PC-3 (cell line): ENCODE measurements at regions not wholly inside any gene's neighbourhood (a gene's known extent, or its start where the extent isn't known, plus 50 kb on each side); places are given as distances from the start of the nearest gene placed in this dataset.

Source experiments
- CTCF ChIP-seq: fragments of 300-600 bp; sonication (generic); conservative IDR thresholded peaks from 2 replicates; pipeline ENCODE4 v1.5.1; 2017; ENCODE audit warnings: antibody characterized with exemption, low read depth, mild to moderate bottlenecking, low read length
- EZH2 ChIP-seq: fragments of 300-600 bp; sonication (generic); IDR thresholded peaks from one replicate; pipeline ENCODE4 v1.6.1; 2017; ENCODE audit warnings: antibody characterized with exemption, mild to moderate bottlenecking, low read length; ENCODE audit not compliant: unreplicated experiment
- EZH2phosphoT487 ChIP-seq: fragments of 300-600 bp; sonication (generic); IDR thresholded peaks from 2 replicates; pipeline ENCODE4 v1.6.1; 2018; ENCODE audit warnings: mild to moderate bottlenecking, antibody characterized with exemption, low read length, borderline replicate concordance

GRCh38 chr4:27338530-27338929, 477.9 kb downstream of the STIM2 start:
- TF ChIP-seq CTCF (no peak), EZH2 (no peak), EZH2phosphoT487 (no peak)
